Esophagus muscularis mucosa (tissue), 4 donors: ENCODE measurements at regions not wholly inside any gene's neighbourhood (a gene's known extent, or its start where the extent isn't known, plus 50 kb on each side); places are given as distances from the start of the nearest gene placed in this dataset.
A peak's percentile ranks its signal among the peaks of the same experiment; 100 is the strongest.

Source experiments
- DNase-seq: peaks from one replicate; pipeline ENCODE4 v3.0.0-alpha.2; 2017; ENCODE audit errors: extremely low spot score
- H3K27ac ChIP-seq, 4 donors: fragments of 200-600 bp; sonication (generic); replicated peaks in 1 of 4; 1 replicate in 3 of 4; 2 replicates in 1 of 4; pipeline ENCODE4 v1.5.1; 2016 to 2019; ENCODE audit warnings: mild to moderate bottlenecking in 1 of 4
- H3K27me3 ChIP-seq, 4 donors: fragments of 200-600 bp; sonication (generic); one replicate each; pipeline versions ENCODE4 v1.5.1 to v1.6.0; 2016 to 2019
- H3K36me3 ChIP-seq, 4 donors: fragments of 200-600 bp; sonication (generic); one replicate each; pipeline ENCODE4 v1.5.1; 2016 to 2019
- H3K4me1 ChIP-seq, 4 donors: fragments of 200-600 bp; sonication (generic); one replicate each; pipeline ENCODE4 v1.5.1; 2016 to 2019
- H3K4me3 ChIP-seq, 4 donors: fragments of 200-600 bp; sonication (generic); 1 replicate in 2 of 4; 2 replicates in 2 of 4; pipeline ENCODE4 v1.5.1; 2016 to 2019; ENCODE audit warnings: mild to moderate bottlenecking in 4 of 4, moderate library complexity in 1 of 4
- H3K9me3 ChIP-seq, 4 donors: fragments of 200-600 bp; sonication (generic); 1 replicate in 3 of 4; 2 replicates in 1 of 4; pipeline ENCODE4 v1.5.1; 2016 to 2019
- CTCF ChIP-seq, 3 experiments: fragments of 200-600 bp in 2 of 3; fragments of 450-650 bp in 1 of 3; sonication (generic) in 2 of 3; IDR thresholded peaks; one replicate each; pipeline ENCODE4 v1.5.1; 2017 to 2019; ENCODE audit warnings: antibody characterized with exemption in 3 of 3, mild to moderate bottlenecking in 2 of 3, moderate library complexity in 1 of 3
- EP300 ChIP-seq: sonication (generic); formaldehyde crosslinking; IDR thresholded peaks from one replicate; pipeline ENCODE4 v1.6.1; 2017; ENCODE audit warnings: antibody characterized with exemption
- POLR2A ChIP-seq: fragments of 450-650 bp; IDR thresholded peaks from one replicate; pipeline ENCODE4 v1.6.1; 2017; ENCODE audit warnings: antibody characterized with exemption, moderate library complexity, mild to moderate bottlenecking, low read depth
- POLR2AphosphoS5 ChIP-seq, 2 donors: sonication (generic); formaldehyde crosslinking; IDR thresholded peaks; one replicate each; pipeline ENCODE4 v1.6.1; 2017; ENCODE audit warnings: antibody characterized with exemption in 2 of 2
- WGBS: methylation state at CpG from one replicate; pipeline ENCODE4 v1.1.5; 2018; 5-methylcytosine and 5-hydroxymethylcytosine counted together
- intact Hi-C: fragments of 100-400 bp; cut with DNase I; formaldehyde crosslinking; loops from one replicate; pipeline ENCODE4 v1.15.1; 2023

- WGBS = 96% methylated on average over 3 of the region's 3 CpGs
- Histone ChIP-seq H3K9me3 (no peaks in the 10 kb centered on the region), H3K4me3 (no peak overlapping the region), H3K36me3 (no peaks in the 10 kb centered on the region), H3K27me3 (no peaks in the 10 kb centered on the region), H3K4me1 (peaks cover 4 to 8% (median 7%) of the 10 kb centered on the region in 4 donors), H3K27ac (no peak overlapping the region)
- DNase-seq = no peak
- TF ChIP-seq EP300 (no peak), POLR2A (no peak), POLR2AphosphoS5 (IDR thresholded peaks at IDR 0.05) (no peak), CTCF (IDR thresholded peaks at IDR 0.05) (no peak)
- intact Hi-C loops = no loop called here
These were observed 493.5 kb downstream of the SETD4 start for GRCh38 chr21:35566874-35567273.

GRCh38 chr21:35565204-35565611, 495.1 kb downstream of the SETD4 start:
- Histone ChIP-seq H3K4me3 (no peak overlapping the region), H3K27me3 (no peaks in the 10 kb centered on the region), H3K27ac (no peak overlapping the region), H3K9me3 (no peaks in the 10 kb centered on the region), H3K36me3 (no peaks in the 10 kb centered on the region), H3K4me1 (peaks cover 4 to 8% (median 7%) of the 10 kb centered on the region in 4 donors)
- TF ChIP-seq POLR2A (no peak), POLR2AphosphoS5 (IDR thresholded peaks at IDR 0.05) (no peak), EP300 (no peak), CTCF (IDR thresholded peaks at IDR 0.05) (no peak)
- 40% methylated on average over 5 of the region's 5 CpGs for WGBS
- DNase-seq = no peak
- intact Hi-C loops = no loop called here

DNA sequence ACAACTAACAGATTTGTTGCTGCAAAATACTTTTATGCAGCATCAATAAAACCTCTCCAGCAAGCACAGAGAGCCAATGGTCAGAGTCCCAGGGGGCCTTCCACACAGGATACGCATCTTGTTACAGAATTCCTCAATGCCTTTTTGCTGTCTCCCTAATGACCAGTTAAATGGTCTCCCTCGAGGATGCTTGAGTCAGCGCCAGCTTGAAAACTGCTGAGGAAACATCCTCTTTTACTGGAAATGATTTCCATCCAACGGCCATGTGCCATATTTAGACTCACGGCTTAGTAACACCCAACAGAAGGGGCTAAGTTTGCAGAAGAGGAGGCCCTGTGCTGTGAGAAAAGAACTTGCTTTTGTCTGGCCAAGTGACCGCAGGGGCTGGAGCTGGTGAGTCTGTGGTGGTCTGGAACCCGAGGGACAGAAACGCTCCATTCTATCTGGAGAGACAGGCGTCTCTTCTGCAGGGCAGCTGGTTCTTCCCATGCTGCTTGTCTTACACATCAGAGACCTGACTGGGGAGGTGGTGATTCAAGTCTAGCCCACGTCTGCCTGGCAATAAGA, 496.4 kb downstream of the SETD4 start:
- no peaks in the 10 kb centered on the region for H3K27me3 ChIP-seq
- intact Hi-C loops = no loop called here
- no peak for TF ChIP-seq POLR2A
- TF ChIP-seq POLR2AphosphoS5 (IDR thresholded peaks at IDR 0.05) = peak; percentile 41 to 42
- TF ChIP-seq CTCF (IDR thresholded peaks at IDR 0.05) = no peak
- TF ChIP-seq EP300 = no peak
- H3K4me1 ChIP-seq = peaks cover 4 to 8% (median 7%) of the 10 kb centered on the region in 4 donors
- H3K27ac ChIP-seq = no peak overlapping the region
- 27% methylated on average over 4 of the region's 10 CpGs for WGBS
- DNase-seq = no peak
- H3K4me3 ChIP-seq = no peak overlapping the region
- no peaks in the 10 kb centered on the region for H3K9me3 ChIP-seq
- H3K36me3 ChIP-seq = no peaks in the 10 kb centered on the region

DNA sequence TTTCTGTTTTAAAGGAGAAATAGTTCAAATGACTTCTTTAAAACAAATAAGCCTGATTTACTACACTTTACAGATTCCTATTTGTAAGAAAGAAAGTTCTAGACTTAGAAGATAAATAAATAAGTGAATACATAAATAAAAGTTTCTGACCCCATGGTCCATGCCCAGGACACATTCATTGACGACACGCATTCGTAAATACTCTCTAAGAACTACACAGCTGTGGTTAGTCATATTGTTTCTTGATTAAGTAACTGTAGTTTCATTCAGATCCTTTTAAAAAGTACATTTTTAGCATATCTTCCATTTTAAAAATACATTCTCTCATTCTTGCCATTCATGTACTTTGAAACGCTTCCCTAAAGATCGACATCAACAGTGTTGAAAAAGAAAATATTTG, 497.4 kb downstream of the SETD4 start:
- TF ChIP-seq EP300 (no peak), POLR2AphosphoS5 (IDR thresholded peaks at IDR 0.05) (no peak), POLR2A (no peak)
- intact Hi-C loops = no loop called here
- Histone ChIP-seq H3K36me3 (no peaks in the 10 kb centered on the region), H3K27ac (no peak overlapping the region), H3K27me3 (no peaks in the 10 kb centered on the region), H3K4me1 (peaks cover 4 to 8% (median 7%) of the 10 kb centered on the region in 4 donors), H3K9me3 (no peaks in the 10 kb centered on the region), H3K4me3 (no peak overlapping the region)
- WGBS = 89% methylated on average over 5 of the region's 5 CpGs
- DNase-seq = no peak

DNA sequence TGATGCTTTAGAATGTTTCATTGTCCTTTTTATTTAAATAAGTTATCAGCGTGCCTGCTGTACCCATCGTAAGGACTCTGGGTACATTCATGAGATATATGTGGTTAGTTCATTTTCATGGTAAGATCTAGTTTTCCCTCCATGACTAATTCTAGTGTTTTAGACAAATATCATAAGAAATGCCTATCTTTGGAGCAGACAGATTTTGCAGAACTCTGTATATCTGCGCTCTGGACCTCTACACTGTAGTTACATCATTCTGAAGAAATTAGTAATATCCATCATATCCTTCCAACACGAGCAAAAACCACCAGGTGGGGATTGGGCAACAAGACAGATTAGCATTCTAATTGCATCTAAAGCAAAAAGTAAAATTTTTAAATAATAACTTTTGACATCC, 499.2 kb downstream of the SETD4 start:
- no peaks in the 10 kb centered on the region for H3K36me3 ChIP-seq
- 83% methylated on average over 4 of the region's 4 CpGs for WGBS
- H3K4me3 ChIP-seq = no peak overlapping the region
- peaks cover 4 to 8% (median 7%) of the 10 kb centered on the region in 4 donors for H3K4me1 ChIP-seq
- H3K27me3 ChIP-seq = no peaks in the 10 kb centered on the region
- H3K27ac ChIP-seq = no peak overlapping the region
- no peak for TF ChIP-seq POLR2AphosphoS5 (IDR thresholded peaks at IDR 0.05)
- TF ChIP-seq CTCF (IDR thresholded peaks at IDR 0.05) = no peak
- no peak for TF ChIP-seq EP300
- TF ChIP-seq POLR2A = no peak
- H3K9me3 ChIP-seq = no peaks in the 10 kb centered on the region
- intact Hi-C loops = no loop called here
- no peak for DNase-seq
